Nephron (organoid): ENCODE measurements at regions not wholly inside any gene's neighbourhood (a gene's known extent, or its start where the extent isn't known, plus 50 kb on each side); places are given as distances from the start of the nearest gene placed in this dataset.
"Not testable (repeated sequence)": the region's sequence is repeated elsewhere in the genome, so short reads cannot be mapped to it uniquely, and the experiment has no call there.

ENCODE experiments used
- H3K27ac Mint-ChIP-seq, 3 experiments: 2 replicates each; pipeline ENCODE4 v1.8.0; 2020; ENCODE audit warnings: mixed read lengths in 3 of 3, mild to moderate bottlenecking in 2 of 3, moderate library complexity in 1 of 3
- H3K27me3 Mint-ChIP-seq: 2 replicates; pipeline ENCODE4 v1.8.0; 2021; ENCODE audit warnings: low read depth, mild to moderate bottlenecking, moderate library complexity, mixed read lengths
- H3K36me3 Mint-ChIP-seq: 2 replicates; pipeline ENCODE4 v1.8.0; 2020; ENCODE audit warnings: low read depth, mixed read lengths
- H3K4me1 Mint-ChIP-seq: 2 replicates; pipeline ENCODE4 v1.8.0; 2020; ENCODE audit warnings: mixed read lengths
- H3K4me3 Mint-ChIP-seq, 3 experiments: 2 replicates each; pipeline ENCODE4 v1.8.0; 2020; ENCODE audit warnings: mild to moderate bottlenecking in 3 of 3, mixed read lengths in 3 of 3, moderate library complexity in 2 of 3
- H3K9me3 Mint-ChIP-seq: 2 replicates; pipeline ENCODE4 v1.8.0; 2020; ENCODE audit warnings: mixed read lengths
- CTCF ChIP-seq, 3 experiments: fragments of 200-600 bp; sonication (generic); IDR thresholded peaks; one replicate each; pipeline ENCODE4 v1.5.0; 2021; ENCODE audit warnings: antibody characterized with exemption in 3 of 3; ENCODE audit not compliant: unreplicated experiment in 3 of 3

- Mint-ChIP-seq H3K9me3 (no peaks in the 10 kb centered on the region), H3K4me1 (peaks cover 15% of the 10 kb centered on the region), H3K36me3 (no peaks in the 10 kb centered on the region), H3K4me3 (no peak overlapping the region), H3K27ac (no peak overlapping the region), H3K27me3 (peaks cover 3% of the 10 kb centered on the region)
- no peak for TF ChIP-seq CTCF (IDR thresholded peaks at IDR 0.05; ENCODE audit: unreplicated experiment in 3 of 3)
These were observed 112.6 kb upstream of the MPHOSPH6 start for GRCh38 chr16:82282662-82283061.

GRCh38 chr16:82281544-82281943 lies 111.5 kb upstream of the MPHOSPH6 start:
- Mint-ChIP-seq H3K27me3 (peaks cover 3% of the 10 kb centered on the region), H3K27ac (no peak overlapping the region), H3K36me3 (no peaks in the 10 kb centered on the region), H3K9me3 (no peaks in the 10 kb centered on the region), H3K4me1 (peaks cover 15% of the 10 kb centered on the region), H3K4me3 (no peak overlapping the region)
- TF ChIP-seq CTCF (IDR thresholded peaks at IDR 0.05; ENCODE audit: unreplicated experiment in 3 of 3), result no peak

GRCh38 chr16:82280867-82281266 lies 110.8 kb upstream of the MPHOSPH6 start:
- peaks cover 3% of the 10 kb centered on the region for H3K27me3 Mint-ChIP-seq
- no peaks in the 10 kb centered on the region for H3K36me3 Mint-ChIP-seq
- peaks cover 15% of the 10 kb centered on the region for H3K4me1 Mint-ChIP-seq
- TF ChIP-seq CTCF (IDR thresholded peaks at IDR 0.05; ENCODE audit: unreplicated experiment in 3 of 3), result no peak
- H3K4me3 Mint-ChIP-seq, result no peak overlapping the region
- no peak overlapping the region for H3K27ac Mint-ChIP-seq
- H3K9me3 Mint-ChIP-seq, result no peaks in the 10 kb centered on the region

GRCh38 chr16:82275349-82275748 lies 105.3 kb upstream of the MPHOSPH6 start:
- H3K27me3 Mint-ChIP-seq, H3K9me3 Mint-ChIP-seq, H3K4me3 Mint-ChIP-seq, H3K27ac Mint-ChIP-seq, H3K36me3 Mint-ChIP-seq, H3K4me1 Mint-ChIP-seq: not testable (repeated sequence)

- H3K4me3 Mint-ChIP-seq, result no peak overlapping the region
- no peaks in the 10 kb centered on the region for H3K36me3 Mint-ChIP-seq
- peaks cover 16% of the 10 kb centered on the region for H3K27me3 Mint-ChIP-seq
- H3K4me1 Mint-ChIP-seq, result no peaks in the 10 kb centered on the region
- TF ChIP-seq CTCF (IDR thresholded peaks at IDR 0.05; ENCODE audit: unreplicated experiment in 3 of 3), result no peak
- H3K27ac Mint-ChIP-seq, result no peak overlapping the region
- H3K9me3 Mint-ChIP-seq, result no peaks in the 10 kb centered on the region
These were observed 101.6 kb upstream of the MPHOSPH6 start for GRCh38 chr16:82271636-82272035.

GRCh38 chr16:82267675-82268074 lies 97.7 kb upstream of the MPHOSPH6 start:
- not testable (repeated sequence) for H3K4me1 Mint-ChIP-seq, H3K4me3 Mint-ChIP-seq, H3K36me3 Mint-ChIP-seq, H3K27ac Mint-ChIP-seq, H3K9me3 Mint-ChIP-seq
- H3K27me3 Mint-ChIP-seq, result peaks cover 30% of the 10 kb centered on the region

GRCh38 chr16:82265809-82266208 lies 95.8 kb upstream of the MPHOSPH6 start:
- Mint-ChIP-seq H3K4me3 (no peak overlapping the region), H3K4me1 (peaks cover 6% of the 10 kb centered on the region), H3K36me3 (no peaks in the 10 kb centered on the region), H3K9me3 (no peaks in the 10 kb centered on the region), H3K27ac (no peak overlapping the region), H3K27me3 (peaks cover 47% of the 10 kb centered on the region)
- TF ChIP-seq CTCF (IDR thresholded peaks at IDR 0.05; ENCODE audit: unreplicated experiment in 3 of 3), result no peak
